Choroid plexus epithelial cell (primary cell): ENCODE measurements at regions not wholly inside any gene's neighbourhood (a gene's known extent, or its start where the extent isn't known, plus 50 kb on each side); places are given as distances from the start of the nearest gene placed in this dataset.
"Not testable (repeated sequence)": the region's sequence is repeated elsewhere in the genome, so short reads cannot be mapped to it uniquely, and the experiment has no call there.

Experiments
- DNase-seq: peaks from one replicate; pipeline ENCODE4 v3.0.0-alpha.2; 2010; ENCODE audit warnings: low read depth
- H3K4me3 ChIP-seq: 2 replicates; pipeline ENCODE4 v1.5.1; 2011; ENCODE audit warnings: low read depth, mild to moderate bottlenecking, control low read depth, low read length, moderate library complexity
- CTCF ChIP-seq: conservative IDR thresholded peaks from 2 replicates; pipeline ENCODE4 v1.5.1; 2011; ENCODE audit warnings: low read depth, mild to moderate bottlenecking, control low read depth, inconsistent platforms, low read length, moderate library complexity

DNA sequence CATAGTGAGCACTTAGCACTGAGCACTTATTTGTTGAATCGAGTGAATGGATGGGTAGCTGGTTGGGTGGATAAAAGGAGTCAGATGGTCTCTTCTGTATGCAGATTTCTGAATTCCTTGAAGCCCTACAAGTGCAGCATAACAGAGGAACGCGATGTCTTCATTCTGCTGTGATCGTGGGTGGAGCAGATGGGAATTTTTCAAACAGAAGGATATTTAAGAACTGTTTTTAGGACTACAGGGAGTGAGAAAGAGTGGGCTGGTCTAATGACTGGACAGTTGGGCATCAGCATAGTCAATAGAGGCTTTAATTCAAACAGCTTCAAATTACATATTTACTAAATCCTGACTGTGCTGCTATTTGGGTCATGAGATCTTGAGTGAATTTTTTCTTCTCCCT, 253.2 kb downstream of the CEMIP2 start:
- H3K4me3 ChIP-seq, result no peak overlapping the region
- no peak for DNase-seq
- TF ChIP-seq CTCF, result no peak

DNA sequence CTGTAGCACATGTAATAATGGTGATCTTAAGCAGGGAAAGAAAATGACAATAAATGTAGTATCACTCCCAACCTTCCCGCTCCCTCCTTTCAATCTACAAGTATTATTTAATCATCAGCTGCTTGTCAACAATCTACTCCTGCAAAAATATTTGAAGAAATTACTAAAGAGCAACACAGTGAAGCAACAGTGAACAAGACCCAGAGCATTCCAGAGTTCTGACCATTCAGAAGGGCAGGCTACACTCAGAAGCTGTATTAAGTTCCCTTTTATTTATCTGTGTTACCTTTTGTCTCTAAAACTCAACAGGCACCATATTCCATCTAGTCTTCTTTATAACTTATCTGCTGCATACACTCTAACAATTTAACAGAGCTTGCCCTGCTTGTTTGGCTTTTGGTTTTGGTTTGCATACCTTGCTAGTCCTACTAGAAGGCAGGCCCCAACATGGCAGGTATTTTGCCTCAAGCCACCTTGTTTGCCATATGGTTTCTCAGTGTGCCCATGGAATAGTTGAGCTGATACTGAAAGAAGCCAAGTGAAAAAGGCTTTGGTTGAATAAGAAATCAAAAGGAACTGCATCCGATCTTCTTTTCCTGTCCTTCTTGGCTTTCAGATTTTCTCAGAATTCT, 253.9 kb downstream of the CEMIP2 start:
- DNase-seq, result no peak
- H3K4me3 ChIP-seq, result no peak overlapping the region
- no peak for TF ChIP-seq CTCF

DNA sequence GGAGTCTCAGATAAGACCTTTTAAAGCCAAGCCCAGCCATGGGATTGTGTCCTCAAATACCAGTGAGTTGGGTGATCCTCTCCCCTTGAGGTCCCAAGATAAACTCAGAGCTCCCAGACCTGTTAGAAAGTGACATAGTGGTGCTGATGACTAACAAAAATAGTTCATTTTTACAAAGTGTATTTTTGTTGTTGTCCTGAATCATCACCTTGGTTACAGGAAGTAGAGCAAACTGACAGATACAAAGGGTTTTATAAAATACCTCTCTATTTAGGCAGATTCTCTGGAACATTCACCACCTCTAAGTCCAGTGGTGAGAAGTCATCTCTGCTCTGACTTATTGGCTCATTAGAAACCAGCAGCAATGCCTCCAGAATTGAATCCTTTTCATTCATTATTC, 259.3 kb downstream of the CEMIP2 start:
- no peak for TF ChIP-seq CTCF
- DNase-seq, result no peak
- H3K4me3 ChIP-seq, result no peak overlapping the region

GRCh38 chr9:71508141-71508540, 260.2 kb downstream of the CEMIP2 start:
- not testable (repeated sequence) for DNase-seq, H3K4me3 ChIP-seq

DNA sequence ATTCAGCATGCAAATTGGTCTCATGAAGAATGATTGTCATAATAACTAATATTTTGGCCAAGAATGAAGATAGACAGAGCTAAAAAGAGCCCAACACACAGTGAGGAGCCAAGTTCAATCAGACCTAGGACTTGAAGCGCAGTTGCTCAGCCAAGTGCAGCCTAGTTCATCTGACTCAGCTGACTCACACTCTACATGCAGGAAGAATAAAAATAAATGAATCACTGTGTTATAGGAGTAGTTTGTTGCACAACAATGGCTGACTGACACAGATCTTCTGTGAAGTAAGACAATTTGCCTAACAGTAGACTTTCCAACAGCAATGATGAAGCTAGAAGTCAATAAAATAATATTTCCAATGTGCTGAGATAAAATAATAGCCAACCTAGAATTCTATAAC, 261.5 kb downstream of the CEMIP2 start:
- DNase-seq, result peak; percentile 68

DNA sequence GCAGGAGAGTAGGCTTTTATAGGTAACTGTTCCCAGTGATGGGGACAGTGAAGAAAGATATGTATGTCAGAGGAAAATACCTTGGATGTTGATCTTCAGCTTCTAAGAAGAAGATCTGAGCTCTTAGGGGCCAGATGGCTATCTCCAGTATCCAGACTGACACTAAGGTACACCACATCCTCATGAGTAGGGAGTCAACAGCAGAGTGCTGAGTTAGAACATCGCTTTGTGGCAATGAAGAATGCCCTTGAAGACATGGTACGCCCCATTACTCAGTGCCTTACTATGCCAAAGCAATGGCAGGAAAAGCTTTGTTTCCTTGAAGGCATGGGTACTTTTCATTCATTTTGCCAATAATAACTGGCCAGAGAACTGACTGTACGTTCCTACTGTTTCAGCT, 263.7 kb downstream of the CEMIP2 start:
- DNase-seq, result no peak
- TF ChIP-seq CTCF, result no peak

More for the DNA sequence above, 261.5 kb downstream of the CEMIP2 start:
- H3K4me3 ChIP-seq, result no peak overlapping the region
- TF ChIP-seq CTCF, result no peak

GRCh38 chr9:71498691-71499090, 269.6 kb downstream of the CEMIP2 start:
- DNase-seq, result no peak
- H3K4me3 ChIP-seq, result no peak overlapping the region
- TF ChIP-seq CTCF, result no peak

More for the DNA sequence above, 263.7 kb downstream of the CEMIP2 start:
- no peak overlapping the region for H3K4me3 ChIP-seq
